ENCODE measurements at regions not wholly inside any gene's neighbourhood (a gene's known extent, or its start where the extent isn't known, plus 50 kb on each side); places are given as distances from the start of the nearest gene placed in this dataset.

DNA sequence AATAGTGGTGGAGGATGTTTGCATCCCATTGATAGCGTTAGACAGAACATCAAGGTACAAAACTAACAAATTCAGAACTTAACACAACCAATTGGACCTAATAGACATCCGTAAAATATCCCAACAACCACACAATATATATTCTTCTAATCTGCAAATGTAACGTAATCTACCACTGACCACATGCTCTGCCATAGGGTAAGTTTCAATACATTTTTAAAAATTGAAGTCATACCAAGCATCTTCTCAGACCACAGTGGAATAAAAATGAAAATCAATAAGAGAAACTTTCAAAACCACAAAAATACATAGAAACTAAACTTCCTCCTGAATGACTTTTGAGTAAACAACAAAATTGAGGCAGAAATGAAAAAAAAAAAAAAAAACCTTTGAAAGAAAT lies 1087.5 kb downstream of the KCNT2 start:
- no peaks in the 10 kb centered on the region for H3K4me1 ChIP-seq (ENCODE audit: insufficient read depth, low read length, poor library complexity, severe bottlenecking)
- H3K79me2 ChIP-seq (ENCODE audit: insufficient read depth, low read depth, low read length) = no peaks in the 10 kb centered on the region
- DNase-seq (ENCODE audit: low spot score) = no peak
- H2AFZ ChIP-seq (ENCODE audit: low read length) = no peak overlapping the region
- TF ChIP-seq, protein P1, sequence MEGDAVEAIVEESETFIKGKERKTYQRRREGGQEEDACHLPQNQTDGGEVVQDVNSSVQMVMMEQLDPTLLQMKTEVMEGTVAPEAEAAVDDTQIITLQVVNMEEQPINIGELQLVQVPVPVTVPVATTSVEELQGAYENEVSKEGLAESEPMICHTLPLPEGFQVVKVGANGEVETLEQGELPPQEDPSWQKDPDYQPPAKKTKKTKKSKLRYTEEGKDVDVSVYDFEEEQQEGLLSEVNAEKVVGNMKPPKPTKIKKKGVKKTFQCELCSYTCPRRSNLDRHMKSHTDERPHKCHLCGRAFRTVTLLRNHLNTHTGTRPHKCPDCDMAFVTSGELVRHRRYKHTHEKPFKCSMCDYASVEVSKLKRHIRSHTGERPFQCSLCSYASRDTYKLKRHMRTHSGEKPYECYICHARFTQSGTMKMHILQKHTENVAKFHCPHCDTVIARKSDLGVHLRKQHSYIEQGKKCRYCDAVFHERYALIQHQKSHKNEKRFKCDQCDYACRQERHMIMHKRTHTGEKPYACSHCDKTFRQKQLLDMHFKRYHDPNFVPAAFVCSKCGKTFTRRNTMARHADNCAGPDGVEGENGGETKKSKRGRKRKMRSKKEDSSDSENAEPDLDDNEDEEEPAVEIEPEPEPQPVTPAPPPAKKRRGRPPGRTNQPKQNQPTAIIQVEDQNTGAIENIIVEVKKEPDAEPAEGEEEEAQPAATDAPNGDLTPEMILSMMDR (conservative IDR thresholded peaks at IDR 0.05; ENCODE audit: low read length) = no peak
- no peak for TF ChIP-seq EZH2phosphoT487 (IDR thresholded peaks at IDR 0.05; ENCODE audit: borderline replicate concordance, low read depth, low read length)
- ChIA-PET CTCF (ENCODE audit: unreplicated experiment) (no interaction called here), POLR2A (no interaction called here)
- intact Hi-C loops (cut with micrococcal nuclease; ENCODE audit: unreplicated experiment) = no loop called here
- H3K36me3 ChIP-seq (ENCODE audit: insufficient read depth, low read length) = no peaks in the 10 kb centered on the region
- H3K9me2 ChIP-seq (ENCODE audit: insufficient read depth, low read length) = no peaks in the 10 kb centered on the region
- no peaks in the 10 kb centered on the region for H3K9me3 ChIP-seq (ENCODE audit: low read length)
- BruUV-seq (replicated peaks) = no TSS peak
- no peak overlapping the region for H3K4me3 ChIP-seq (ENCODE audit: low read depth, low read length, poor library complexity, severe bottlenecking)
- no peak overlapping the region for H3K4me2 ChIP-seq (ENCODE audit: low read length)
- H4K20me1 ChIP-seq (ENCODE audit: insufficient read depth, low read length) = no peaks in the 10 kb centered on the region
- no peak overlapping the region for H3K27ac ChIP-seq (ENCODE audit: low read depth, low read length, poor library complexity, severe bottlenecking)

DNA sequence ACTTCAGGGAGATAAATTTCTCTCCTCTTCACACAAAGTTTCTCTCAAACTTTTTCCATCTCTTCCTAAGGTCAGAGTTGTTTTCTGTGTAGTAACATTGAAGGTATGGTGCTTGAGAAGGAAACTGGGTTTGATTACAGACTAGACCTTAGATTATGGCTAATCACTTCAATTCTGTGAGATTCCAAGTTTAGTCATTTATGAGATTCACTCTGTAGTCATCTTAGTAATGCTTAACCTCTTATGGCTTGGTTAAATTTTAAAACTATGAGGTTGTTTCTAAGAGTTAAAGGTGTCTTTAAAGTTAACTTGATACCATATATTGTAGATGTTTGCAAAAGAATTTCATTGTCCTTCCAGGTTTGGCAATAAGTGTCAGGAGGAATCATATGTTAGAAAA lies 1092.2 kb downstream of the KCNT2 start:
- BruUV-seq (replicated peaks) = no TSS peak
- CTCF ChIA-PET (ENCODE audit: unreplicated experiment) = no interaction called here
- H3K4me3 ChIP-seq (ENCODE audit: low read depth, low read length, poor library complexity, severe bottlenecking) = no peak overlapping the region
- no peak overlapping the region for H3K27ac ChIP-seq (ENCODE audit: low read depth, low read length, poor library complexity, severe bottlenecking)
- H3K9me3 ChIP-seq (ENCODE audit: low read length) = no peaks in the 10 kb centered on the region
- no peaks in the 10 kb centered on the region for H3K79me2 ChIP-seq (ENCODE audit: insufficient read depth, low read depth, low read length)
- H2AFZ ChIP-seq (ENCODE audit: low read length) = no peak overlapping the region
- intact Hi-C loops (cut with micrococcal nuclease; ENCODE audit: unreplicated experiment) = no loop called here
- H3K36me3 ChIP-seq (ENCODE audit: insufficient read depth, low read length) = no peaks in the 10 kb centered on the region
- no peak overlapping the region for H3K4me2 ChIP-seq (ENCODE audit: low read length)
- POLR2A ChIA-PET = interaction anchor here (1.0 kb wide), 1 partner anchor 17 kb away, joined by 6 read pairs; no protein-coding TSS in a partner anchor
- H3K9me2 ChIP-seq (ENCODE audit: insufficient read depth, low read length) = no peaks in the 10 kb centered on the region
- TF ChIP-seq, protein P1 (conservative IDR thresholded peaks at IDR 0.05; ENCODE audit: low read length) = no peak
- TF ChIP-seq EZH2phosphoT487 (IDR thresholded peaks at IDR 0.05; ENCODE audit: borderline replicate concordance, low read depth, low read length) = no peak
- H3K4me1 ChIP-seq (ENCODE audit: insufficient read depth, low read length, poor library complexity, severe bottlenecking) = no peaks in the 10 kb centered on the region
- DNase-seq (ENCODE audit: low spot score) = no peak
- H4K20me1 ChIP-seq (ENCODE audit: insufficient read depth, low read length) = no peaks in the 10 kb centered on the region

DNA sequence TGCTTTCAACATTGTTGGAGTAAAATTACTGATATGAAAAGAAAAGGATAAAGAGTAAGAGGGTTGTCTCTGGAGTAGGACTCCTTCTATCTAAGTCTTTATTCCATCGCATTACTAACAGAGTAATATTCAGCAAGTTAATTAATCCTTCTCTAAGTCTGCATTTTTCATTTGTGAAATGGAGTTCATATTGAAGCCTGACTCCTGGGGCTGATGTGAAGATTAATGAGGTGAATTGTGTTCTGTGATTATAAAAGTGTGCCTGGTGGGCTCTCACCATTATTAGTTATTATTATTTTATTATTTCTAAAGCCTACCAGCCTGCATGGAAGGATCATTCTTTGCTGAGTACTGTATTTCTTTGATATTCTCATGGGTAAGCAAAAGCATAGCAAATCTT lies 1096.7 kb downstream of the KCNT2 start:
- H3K36me3 ChIP-seq (ENCODE audit: insufficient read depth, low read length) = no peaks in the 10 kb centered on the region
- H3K4me2 ChIP-seq (ENCODE audit: low read length) = no peak overlapping the region
- H3K9me3 ChIP-seq (ENCODE audit: low read length) = no peaks in the 10 kb centered on the region
- no TSS peak for BruUV-seq (replicated peaks)
- TF ChIP-seq, protein P1 (conservative IDR thresholded peaks at IDR 0.05; ENCODE audit: low read length) = no peak
- TF ChIP-seq EZH2phosphoT487 (IDR thresholded peaks at IDR 0.05; ENCODE audit: borderline replicate concordance, low read depth, low read length) = no peak
- H3K9me2 ChIP-seq (ENCODE audit: insufficient read depth, low read length) = no peaks in the 10 kb centered on the region
- ChIA-PET CTCF (ENCODE audit: unreplicated experiment) (no interaction called here), POLR2A (no interaction called here)
- H3K4me3 ChIP-seq (ENCODE audit: low read depth, low read length, poor library complexity, severe bottlenecking) = no peak overlapping the region
- no peaks in the 10 kb centered on the region for H3K4me1 ChIP-seq (ENCODE audit: insufficient read depth, low read length, poor library complexity, severe bottlenecking)
- intact Hi-C loops (cut with micrococcal nuclease; ENCODE audit: unreplicated experiment) = no loop called here
- no peak for DNase-seq (ENCODE audit: low spot score)
- H3K79me2 ChIP-seq (ENCODE audit: insufficient read depth, low read depth, low read length) = no peaks in the 10 kb centered on the region
- H4K20me1 ChIP-seq (ENCODE audit: insufficient read depth, low read length) = no peaks in the 10 kb centered on the region
- H3K27ac ChIP-seq (ENCODE audit: low read depth, low read length, poor library complexity, severe bottlenecking) = no peak overlapping the region
- no peak overlapping the region for H2AFZ ChIP-seq (ENCODE audit: low read length)
